ENCODE measurements at regions not wholly inside any gene's neighbourhood (a gene's known extent, or its start where the extent isn't known, plus 50 kb on each side); places are given as distances from the start of the nearest gene placed in this dataset.

DNA sequence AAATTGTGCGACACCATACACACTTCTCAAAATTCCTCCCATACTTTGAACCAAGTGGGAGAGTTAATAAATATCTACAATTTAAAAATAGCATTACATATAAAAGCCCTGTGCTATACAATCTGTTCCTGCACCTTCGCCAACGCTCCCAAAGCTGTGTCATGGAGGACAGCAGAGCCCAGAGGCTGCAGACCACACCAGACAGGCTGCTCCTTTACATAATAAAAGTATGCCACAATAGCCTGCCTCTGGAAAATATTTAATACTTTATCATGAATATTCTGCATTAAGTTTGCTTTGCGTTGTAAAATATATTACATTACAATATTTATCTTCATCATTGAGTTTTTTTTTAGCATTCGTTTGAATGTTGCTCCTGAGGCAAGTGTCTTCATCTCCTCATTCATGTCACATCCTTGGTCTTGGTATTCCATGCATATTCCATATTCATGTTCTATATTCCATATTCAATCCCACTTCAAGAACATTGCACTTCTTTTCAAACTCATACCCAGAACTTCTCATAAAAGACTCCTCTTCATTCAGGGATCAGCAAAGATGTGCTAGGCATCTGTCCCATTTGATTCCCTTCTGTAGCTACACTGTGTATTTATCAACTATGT lies 663.9 kb downstream of the POM121L12 start:
- DNase-seq (ENCODE audit: low read depth), result no peak

DNA sequence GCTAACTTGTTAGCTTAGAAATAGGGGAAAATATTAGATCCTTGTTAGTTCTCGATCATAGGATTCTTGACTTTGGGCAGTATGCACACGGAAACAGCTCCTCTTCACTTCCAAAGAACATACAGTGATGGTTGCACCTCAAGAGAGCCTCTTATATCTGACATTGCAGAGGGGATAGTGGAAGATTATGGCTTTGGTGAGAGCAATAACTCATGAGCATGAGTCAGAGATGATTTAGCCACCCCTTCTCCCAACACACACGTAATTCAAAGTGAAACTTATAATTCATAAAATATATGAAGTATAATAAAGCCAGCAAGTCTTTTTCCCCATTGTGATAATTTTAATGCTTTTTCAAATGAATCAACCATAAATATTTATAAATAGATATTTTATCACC lies 683.7 kb downstream of the POM121L12 start:
- DNase-seq (ENCODE audit: low read depth), result no peak

DNA sequence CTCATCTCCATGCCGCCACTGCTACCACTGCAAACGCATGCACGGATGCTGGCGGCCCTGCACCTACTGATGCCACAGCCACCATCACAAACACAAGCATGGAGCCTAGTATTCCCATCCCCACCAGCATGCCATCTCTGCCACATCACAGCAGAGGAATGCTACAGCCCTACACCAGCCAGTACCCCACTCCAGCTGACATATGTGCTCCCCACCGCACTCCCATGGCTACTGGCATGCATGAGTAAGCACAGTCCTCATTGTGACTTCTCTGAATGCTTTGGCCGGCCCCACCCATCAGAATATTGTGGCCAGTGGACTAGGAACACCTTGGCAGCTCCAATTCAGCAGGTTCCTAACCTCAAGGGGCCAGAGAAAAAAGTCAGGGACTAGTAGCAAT lies 705.5 kb downstream of the POM121L12 start:
- DNase-seq (ENCODE audit: low read depth), result no peak

DNA sequence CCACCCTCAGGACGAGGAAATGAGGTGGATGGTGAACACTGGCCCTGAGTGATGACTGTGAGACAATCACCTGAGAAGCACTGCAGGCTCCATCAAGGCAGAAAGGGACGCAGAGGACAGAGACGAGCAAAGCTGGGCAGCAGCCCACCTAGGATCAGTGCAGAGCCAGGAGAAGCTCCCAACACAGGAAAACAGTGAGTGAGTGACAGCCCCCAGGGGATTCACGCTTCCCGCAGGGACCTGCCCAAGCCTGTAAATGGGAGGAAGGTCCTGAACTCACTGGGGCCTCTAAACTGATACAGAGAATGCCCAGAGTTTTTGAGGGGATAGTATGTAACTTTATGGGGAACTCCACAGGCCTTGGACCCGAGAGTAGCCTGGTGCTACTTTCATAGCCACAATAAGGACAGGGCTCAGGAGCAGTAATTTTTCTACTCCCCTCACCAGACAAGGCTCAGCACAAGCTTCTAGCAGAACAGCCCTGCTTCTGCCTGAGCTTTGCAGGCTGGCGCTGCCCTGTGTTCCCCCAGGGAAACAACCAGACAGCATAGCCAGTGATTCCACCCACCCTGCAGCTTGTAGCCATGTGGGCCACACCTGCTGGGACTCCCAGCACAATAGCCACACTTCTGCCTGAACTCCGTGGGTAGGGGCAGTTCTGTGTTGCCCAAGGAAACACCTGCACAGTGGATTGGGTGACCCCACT lies 708.4 kb downstream of the POM121L12 start:
- DNase-seq (ENCODE audit: low read depth), result no peak

DNA sequence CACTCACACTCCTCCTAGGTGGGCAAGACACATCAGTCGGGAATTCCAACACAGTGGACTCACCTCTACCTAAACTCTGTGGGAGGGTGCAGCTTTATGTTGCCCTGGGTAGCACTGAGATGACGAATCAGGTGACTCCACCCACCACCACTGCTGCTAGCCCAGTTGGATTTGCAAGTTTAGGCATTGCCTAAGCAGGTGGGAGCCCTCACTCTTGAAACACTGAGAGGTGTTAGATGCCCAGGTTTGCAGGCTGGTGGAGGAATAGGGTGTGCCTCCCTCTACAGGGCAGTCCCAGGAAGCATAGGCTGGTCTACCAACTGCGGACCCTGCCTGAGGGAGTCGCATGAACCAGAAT lies 708.9 kb downstream of the POM121L12 start:
- DNase-seq (ENCODE audit: low read depth), result no peak

DNA sequence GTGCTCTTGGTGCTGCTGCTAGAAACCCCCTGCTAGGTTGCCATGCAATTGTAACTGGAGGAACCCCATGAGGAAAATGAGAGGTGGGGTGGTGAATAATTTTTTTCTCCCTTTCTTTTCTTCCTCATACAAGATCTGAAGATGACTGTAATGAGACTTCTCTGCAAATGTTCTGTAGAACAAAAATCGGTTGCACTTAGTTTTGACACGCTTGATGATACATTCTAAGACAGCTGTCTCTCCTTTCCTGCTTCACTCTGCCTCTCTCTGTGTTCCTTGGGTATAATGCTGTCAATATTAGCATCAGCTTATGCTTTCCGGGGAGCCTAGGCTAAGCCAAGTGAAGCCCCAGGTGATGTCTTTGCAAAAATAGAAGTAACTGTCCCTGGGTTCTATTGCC lies 721.5 kb downstream of the POM121L12 start:
- no peak for DNase-seq (ENCODE audit: low read depth)

DNA sequence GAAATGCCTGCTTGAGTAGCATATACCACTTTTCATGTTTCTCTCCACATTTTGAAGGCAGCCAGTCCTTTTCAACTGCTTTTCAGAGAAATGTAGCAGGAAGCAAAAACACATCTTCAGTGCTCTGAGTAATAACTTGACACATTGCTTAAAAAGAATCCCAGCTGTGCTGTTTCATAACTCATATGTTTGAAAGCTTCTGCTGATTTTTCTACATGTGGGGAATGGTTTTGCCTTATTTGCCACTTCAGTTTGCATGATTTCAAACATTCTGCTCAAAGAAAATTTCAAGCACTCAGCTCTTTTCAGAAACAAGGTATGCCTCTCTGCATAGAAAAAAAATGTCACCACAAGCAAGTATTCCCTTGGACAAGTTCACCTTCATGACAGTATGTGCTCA lies 732.8 kb downstream of the POM121L12 start:
- no peak for DNase-seq (ENCODE audit: low read depth)

DNA sequence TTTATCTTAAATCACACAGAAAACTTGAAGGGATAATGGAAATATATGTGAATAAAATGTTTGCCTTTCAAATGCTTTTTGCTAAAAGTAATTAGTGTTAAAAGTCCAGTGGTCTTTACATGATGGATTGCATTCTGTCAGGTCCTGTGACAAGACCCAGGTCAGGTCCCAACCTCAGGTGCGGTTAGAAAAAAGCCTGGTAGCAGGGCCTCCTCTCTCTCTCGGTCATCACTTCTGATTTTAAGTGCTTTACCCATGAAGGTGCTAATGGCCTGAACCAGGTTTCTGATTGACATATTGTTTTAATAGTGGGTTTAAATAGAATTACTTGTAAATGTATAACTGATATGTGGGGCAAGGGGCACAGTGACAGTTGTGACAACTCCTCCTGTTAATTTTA lies 736.3 kb downstream of the POM121L12 start:
- no peak for DNase-seq (ENCODE audit: low read depth)

DNA sequence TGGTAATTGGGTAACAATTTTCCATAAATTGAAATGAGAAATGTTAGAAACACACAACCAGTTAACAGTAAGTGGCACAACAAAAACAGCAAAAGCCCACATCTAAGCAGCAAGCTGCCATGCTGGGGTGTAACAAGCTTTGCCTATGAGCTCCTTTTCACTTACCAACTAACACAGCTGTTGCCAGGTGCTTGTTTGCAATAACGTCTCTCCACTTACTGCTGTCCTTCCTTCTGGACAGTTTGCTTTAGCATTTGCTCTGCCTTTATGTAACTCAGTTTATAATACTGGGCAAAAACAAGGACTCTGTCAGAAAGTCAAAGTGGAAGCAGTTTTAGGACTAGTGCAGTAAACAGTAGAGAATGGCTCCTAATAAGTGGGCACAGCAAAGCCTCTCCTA lies 740.9 kb downstream of the POM121L12 start:
- DNase-seq (ENCODE audit: low read depth), result no peak

DNA sequence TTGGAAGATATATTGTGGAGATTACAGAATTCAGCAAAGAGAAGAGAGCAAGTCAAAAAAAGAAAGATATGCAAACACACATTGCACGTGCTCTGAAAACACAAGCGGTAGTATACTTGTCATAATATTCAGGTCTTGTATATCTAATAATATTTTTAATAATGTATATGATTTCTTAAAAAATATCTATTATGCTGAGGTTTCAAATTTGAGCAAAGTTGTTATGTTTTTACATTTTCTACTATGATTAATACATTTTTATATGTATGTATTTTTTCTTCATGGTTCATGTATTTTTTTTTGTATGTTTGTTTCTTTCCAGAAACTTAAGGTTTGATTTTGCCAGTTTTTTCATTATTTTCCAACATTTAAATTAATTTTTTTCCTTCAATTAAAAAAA lies 752.4 kb upstream of the VSTM2A start:
- DNase-seq (ENCODE audit: low read depth), result no peak

DNA sequence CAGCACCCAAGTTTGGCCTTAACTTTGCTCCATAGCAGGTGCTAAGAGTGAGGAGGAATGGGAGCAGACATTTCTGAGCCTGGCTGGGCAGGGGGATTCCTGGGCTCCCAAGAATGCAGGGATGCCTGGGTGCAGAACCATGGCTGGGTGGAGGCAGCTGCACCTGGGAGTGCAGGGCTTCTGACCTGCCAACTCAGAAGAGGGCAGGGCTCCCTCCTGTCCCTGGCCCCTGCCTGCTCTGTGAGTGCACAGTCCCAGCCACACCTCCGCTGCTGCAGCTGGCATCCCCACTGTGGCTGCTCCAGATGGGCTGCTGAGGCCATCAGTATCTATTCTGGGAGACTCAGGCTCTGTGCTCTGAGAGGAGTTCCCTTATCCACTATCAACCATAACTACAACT lies 747.4 kb upstream of the VSTM2A start:
- no peak for DNase-seq (ENCODE audit: low read depth)

DNA sequence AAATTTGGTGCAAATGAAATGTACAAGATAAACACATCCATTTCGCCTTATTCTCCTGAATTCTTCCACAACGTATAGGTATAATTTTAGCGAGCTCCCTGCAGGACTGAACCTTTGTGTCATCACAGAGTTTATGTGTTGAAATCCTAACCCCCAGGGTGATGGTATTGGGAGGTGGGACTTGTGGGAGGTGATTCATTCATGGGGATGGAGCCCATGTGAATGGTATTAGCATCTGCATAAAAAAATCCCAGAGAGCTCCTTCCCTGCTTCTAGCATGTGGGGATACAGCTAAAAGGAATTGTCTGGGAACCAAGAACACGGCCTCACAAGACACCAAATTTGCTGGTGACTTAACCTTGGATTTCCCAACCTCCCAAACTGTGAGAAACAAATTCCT lies 741.4 kb upstream of the VSTM2A start:
- DNase-seq (ENCODE audit: low read depth), result no peak

DNA sequence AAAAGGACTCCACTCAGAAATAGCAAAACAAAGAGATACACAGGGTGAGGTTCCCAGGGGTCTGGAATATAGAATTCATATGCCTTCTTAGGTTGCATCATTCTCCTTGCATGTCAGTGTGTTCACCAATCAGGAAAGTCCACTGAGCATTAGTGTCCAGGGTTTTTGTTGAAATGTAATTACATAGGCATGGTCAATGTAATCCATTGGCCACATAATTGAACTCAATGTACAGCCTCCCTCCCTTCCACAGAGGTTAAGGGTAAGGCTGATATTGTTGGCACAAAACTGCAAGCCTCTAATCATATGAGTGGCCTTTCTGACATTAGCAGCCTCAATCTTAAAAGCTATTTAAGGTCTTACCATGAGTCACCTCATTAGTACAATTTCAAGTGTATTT lies 736.1 kb upstream of the VSTM2A start:
- no peak for DNase-seq (ENCODE audit: low read depth)

DNA sequence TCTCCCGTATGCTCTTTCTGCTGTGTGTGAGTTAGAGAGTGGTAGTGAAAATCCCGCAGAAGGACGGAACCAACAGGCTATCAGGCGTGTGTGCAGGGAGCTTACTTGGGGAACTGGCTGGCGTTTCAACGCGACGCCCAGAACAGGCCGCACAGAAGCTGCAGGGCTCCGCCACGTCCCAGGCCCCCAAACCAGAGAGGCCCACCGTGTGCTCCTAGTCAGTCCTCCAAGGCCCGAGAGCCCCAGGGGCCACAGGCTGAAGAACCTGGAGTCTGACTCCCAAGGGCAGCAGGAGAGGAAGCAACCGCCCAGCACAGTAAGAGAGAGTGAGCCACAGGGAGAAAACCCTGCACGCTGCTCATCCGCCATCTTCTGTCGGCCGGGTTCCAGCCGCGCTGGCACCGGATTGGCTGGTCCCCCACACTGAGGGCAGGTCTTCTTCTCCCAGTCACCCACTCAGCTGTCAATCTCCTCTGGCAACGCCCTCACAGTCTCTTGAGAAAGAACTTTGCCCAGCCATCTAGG lies 730.6 kb upstream of the VSTM2A start:
- DNase-seq (ENCODE audit: low read depth), result no peak

DNA sequence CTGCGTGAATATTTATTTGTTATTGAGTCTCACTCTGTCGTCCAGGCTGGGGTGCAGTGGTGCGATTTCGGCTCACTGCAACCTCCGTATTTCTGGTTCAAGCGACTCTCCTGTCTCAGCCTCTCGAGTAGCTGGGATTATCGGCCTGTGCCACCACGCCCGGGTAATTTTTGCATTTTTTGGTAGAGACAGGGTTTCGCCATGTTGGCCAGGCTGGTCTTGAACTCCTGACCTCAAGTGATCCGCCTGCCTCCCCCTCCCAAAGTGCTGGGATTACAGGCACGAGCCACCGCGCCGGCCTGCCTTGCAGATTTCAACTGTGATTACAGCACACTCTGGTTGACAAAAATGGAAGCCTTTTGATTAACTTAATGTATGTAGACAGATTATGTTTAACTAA lies 730.0 kb upstream of the VSTM2A start:
- no peak for DNase-seq (ENCODE audit: low read depth)

DNA sequence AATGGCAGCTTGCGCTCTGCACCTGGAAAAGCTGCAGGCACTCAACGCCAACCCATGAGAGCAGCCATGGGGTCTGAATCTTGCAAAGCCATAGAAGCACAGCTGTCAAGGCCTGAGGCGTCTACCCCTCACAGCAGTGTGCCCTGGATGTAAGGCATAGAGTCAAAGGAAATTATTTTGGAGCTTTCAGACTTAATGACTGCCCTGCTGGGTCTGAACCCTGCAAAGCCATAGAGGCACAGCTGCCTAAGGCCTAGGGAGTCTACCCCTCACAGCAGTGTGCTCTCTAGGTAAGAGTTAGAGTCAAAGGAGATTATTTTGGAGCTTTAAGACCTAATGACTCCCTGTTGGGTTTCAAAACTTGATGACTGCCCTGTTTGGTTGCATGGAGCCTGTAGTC lies 706.9 kb upstream of the VSTM2A start:
- no peak for DNase-seq (ENCODE audit: low read depth)

DNA sequence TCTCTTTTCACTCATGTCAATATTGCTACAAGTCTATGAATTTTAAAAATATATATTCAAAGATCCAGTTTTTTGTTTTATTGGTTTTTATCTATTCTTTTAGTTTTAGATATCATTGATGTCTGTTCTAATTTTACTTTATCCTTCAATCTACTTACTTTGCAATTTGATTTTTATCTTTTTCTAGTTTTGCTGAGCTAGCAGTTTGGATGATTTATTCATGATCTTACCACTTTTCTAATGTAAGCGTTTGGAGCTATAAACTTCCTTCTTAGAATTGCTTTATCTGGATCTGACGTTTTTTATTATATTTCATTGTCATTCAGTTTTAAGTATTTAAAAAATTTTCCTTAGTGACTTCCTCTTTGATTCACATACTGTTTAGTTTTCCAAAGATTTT lies 664.5 kb upstream of the VSTM2A start:
- no peak for DNase-seq (ENCODE audit: low read depth)

DNA sequence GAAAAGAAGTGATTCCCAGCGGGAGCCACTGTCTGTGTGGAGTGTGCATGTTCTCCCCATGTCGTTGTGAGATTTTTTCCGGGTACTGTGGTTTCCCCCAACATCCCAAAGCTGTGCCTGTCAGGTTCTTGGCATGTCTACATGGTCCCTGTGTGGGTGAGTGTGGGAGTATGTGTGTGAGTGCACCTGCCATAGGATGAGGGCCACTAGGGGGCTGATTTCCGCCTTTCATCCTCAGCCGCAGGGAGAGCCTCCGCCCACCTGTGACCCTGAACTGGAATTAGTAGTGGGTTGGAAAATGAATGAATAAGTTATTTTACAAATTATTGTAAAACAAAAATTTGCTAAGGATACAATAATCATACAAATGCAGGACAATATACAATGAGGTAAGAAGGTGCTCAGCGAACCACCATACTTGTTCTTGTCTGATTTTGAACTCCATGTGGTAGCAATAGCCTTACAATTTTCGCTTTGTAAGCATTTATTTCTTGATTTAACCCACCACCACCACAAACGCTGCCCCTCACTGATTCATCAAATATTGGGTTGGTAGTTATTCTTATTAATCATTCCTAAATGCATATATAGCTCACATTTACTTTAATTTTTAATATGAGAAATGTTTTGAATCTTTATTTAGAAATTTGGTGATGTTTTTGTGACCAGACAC lies 641.2 kb upstream of the VSTM2A start:
- no peak for DNase-seq (ENCODE audit: low read depth)

DNA sequence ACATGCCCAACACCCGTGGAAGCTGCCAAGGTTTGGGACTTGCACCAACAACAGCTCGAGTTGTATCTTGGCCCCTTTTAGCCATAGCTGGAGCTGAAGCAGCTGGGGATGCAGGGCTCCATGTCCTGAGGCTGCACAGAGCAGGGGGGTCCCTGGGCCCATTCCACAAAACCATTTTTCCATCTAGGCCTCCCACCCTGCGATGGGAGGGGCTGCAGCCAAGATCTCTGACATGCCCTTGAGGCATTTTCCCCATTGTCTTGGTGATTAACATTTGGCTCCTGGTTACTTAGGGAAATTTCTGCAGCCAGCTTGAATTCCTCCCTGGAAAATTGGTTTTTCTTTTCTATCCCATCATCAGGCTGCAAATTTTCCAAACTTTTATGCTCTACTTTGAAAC lies 637.8 kb upstream of the VSTM2A start:
- DNase-seq (ENCODE audit: low read depth), result no peak

DNA sequence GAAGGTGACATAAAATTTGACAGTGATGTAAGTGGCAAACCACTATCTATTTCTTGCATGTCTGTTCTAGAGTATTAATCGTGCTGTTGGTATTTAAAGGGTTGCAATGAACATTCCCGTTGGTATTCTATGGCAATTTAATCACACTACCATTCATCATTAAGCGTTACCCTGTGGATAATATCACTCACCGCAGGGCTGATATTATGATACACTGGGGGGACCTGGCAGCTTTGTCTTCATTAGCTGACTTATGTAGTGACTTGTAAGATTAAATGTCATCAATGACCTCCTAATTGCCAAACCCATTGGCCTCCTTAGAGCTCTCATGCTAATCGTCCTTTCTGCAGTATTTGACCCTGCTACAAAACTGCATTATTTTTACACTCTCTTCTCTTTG lies 624.5 kb upstream of the VSTM2A start:
- DNase-seq (ENCODE audit: low read depth), result no peak

DNA sequence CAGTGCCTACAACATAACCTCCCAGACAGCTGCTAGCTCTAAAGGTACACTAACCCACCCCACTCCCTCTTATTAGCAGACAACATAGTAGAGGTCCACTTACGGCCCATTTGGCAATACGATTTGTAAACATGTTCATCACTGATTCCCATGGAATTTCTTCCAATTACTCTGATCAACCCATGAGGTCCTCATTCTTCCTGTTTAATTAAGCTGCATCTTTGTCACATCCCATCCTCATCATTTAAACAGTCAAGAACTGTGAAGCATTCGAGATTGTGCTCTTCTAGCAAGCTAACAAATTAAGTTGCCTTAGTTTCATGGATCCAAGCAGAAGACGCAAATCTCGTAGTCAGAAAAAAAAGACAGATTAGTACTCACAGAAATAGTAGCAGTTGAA lies 622.2 kb upstream of the VSTM2A start:
- no peak for DNase-seq (ENCODE audit: low read depth)

DNA sequence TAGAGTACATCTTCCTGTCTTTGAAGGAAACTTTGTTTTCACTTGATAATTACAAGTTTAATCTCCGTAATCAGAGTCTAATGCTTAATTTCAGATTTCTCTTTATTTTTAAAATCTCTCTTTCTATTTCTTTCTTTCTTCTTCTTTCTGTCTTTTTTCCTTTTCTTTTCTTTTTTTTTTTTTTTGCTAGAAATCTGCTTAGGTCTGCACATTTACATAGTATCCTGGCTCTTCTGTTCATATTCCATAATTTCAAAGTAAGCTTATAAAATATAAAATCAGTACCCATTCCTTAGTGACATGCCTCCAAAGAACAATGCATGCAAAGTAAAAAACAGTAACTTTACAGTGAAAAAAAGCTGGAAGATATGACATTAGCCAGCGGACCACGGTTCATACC lies 601.7 kb upstream of the VSTM2A start:
- DNase-seq (ENCODE audit: low read depth), result no peak

DNA sequence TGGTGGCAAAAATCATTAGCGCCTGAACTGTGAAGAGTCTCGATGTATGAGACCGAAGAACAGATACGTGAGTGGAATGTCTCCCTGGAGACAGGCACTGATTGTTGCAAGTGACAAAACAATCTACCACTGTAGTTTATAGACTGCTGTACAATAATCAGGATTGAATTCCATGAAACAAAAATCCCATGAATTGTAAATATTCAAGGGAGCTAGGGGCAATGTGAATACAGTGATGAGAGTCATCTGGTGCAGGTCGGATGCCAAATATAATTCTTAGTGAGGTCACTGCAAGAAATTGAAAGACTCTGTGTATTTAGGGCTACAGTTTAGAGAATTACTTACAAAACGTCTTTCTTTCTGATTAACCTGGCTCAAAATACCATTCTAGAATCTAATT lies 594.4 kb upstream of the VSTM2A start:
- no peak for DNase-seq (ENCODE audit: low read depth)

DNA sequence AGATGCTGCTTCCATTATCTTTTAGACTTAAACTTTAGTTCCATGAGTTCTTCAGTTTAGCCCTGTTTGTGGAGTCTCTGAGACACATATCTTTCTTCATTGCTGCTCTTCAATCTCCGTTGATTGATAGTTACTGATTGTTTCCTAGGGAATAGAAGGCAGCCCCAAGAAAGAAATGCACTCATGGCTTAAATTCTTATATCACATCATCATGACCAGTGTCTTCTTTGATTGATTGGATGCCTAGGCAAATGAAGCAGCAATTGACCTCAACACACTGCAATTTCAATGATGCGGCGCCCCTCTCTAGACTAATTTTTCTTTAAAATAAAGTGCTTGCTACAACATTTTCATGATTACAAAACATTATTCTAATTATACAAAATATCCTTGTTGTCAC lies 576.5 kb upstream of the VSTM2A start:
- no peak for DNase-seq (ENCODE audit: low read depth)
